Muscle of leg (tissue), 3 donors: ENCODE measurements at regions not wholly inside any gene's neighbourhood (a gene's known extent, or its start where the extent isn't known, plus 50 kb on each side); places are given as distances from the start of the nearest gene placed in this dataset.

Source experiments
- DNase-seq: peaks from one replicate; pipeline ENCODE4 v3.0.0; 2013
- H3K27ac ChIP-seq: one replicate; pipeline ENCODE4 v1.5.1; 2013; ENCODE audit warnings: mild to moderate bottlenecking, low read length, control low read depth
- H3K27me3 ChIP-seq: one replicate; pipeline ENCODE4 v1.6.1; 2013; ENCODE audit warnings: low read length; ENCODE audit not compliant: control insufficient read depth, insufficient read depth
- H3K36me3 ChIP-seq: one replicate; pipeline ENCODE4 v1.6.1; 2013; ENCODE audit warnings: low read length; ENCODE audit not compliant: control insufficient read depth, insufficient read depth
- H3K4me1 ChIP-seq: one replicate; pipeline ENCODE4 v1.6.1; 2013; ENCODE audit warnings: low read length; ENCODE audit not compliant: control insufficient read depth, insufficient read depth
- H3K4me3 ChIP-seq: one replicate; pipeline ENCODE4 v1.5.1; 2013; ENCODE audit warnings: low read length, control low read depth
- H3K9me3 ChIP-seq: replicated peaks from 2 replicates; pipeline ENCODE4 v1.6.1; 2013; ENCODE audit warnings: low read depth, low read length; ENCODE audit not compliant: control insufficient read depth
- WGBS: methylation state at CpG from one replicate; pipeline ENCODE4 v1.1.5; 2013; ENCODE audit warnings: missing lambda C conversion rate; ENCODE audit not compliant: insufficient coverage; 5-methylcytosine and 5-hydroxymethylcytosine counted together

DNA sequence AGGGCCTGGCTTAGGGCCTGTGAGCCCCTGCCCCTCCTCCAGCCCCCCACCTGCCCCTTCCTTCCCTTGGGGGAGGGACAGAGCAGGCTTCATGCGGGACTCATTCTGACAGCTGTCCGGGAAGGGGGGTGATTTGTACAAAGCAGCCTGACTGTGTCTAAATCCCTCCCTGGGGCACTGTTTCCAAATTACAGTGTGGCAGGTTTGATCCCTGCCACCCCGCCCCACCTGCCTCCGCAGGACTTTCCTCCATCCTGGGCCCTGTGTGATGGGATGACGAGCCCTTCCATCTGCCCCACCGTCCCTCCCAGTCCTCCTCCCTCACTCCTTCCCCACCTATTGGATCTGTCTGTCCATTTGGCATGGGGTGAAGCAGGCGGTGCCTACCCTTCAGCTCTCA, 363.9 kb downstream of the BCL11B start:
- Histone ChIP-seq H3K36me3 (no peaks in the 10 kb centered on the region), H3K4me3 (no peak overlapping the region), H3K9me3 (no peaks in the 10 kb centered on the region), H3K4me1 (peaks cover 47% of the 10 kb centered on the region), H3K27ac (peak overlapping the region; percentile 21), H3K27me3 (peaks cover 5% of the 10 kb centered on the region)
- 63% methylated on average over 4 of the region's 7 CpGs for WGBS
- peak; percentile 74 for DNase-seq

GRCh38 chr14:98909251-98909944, 362.6 kb downstream of the BCL11B start:
- 44% methylated on average over 2 of the region's 11 CpGs for WGBS
- Histone ChIP-seq H3K9me3 (no peaks in the 10 kb centered on the region), H3K4me1 (peaks cover 60% of the 10 kb centered on the region), H3K36me3 (no peaks in the 10 kb centered on the region), H3K4me3 (no peak overlapping the region), H3K27ac (no peak overlapping the region), H3K27me3 (peaks cover 5% of the 10 kb centered on the region)
- no peak for DNase-seq

GRCh38 chr14:98910061-98910460, 361.9 kb downstream of the BCL11B start:
- no peak overlapping the region for H3K4me3 ChIP-seq
- H3K27ac ChIP-seq: no peak overlapping the region
- no peak for DNase-seq
- H3K4me1 ChIP-seq: peaks cover 66% of the 10 kb centered on the region
- 73% methylated on average over 3 of the region's 3 CpGs for WGBS
- H3K36me3 ChIP-seq: no peaks in the 10 kb centered on the region
- H3K9me3 ChIP-seq: no peaks in the 10 kb centered on the region
- H3K27me3 ChIP-seq: peaks cover 5% of the 10 kb centered on the region

DNA sequence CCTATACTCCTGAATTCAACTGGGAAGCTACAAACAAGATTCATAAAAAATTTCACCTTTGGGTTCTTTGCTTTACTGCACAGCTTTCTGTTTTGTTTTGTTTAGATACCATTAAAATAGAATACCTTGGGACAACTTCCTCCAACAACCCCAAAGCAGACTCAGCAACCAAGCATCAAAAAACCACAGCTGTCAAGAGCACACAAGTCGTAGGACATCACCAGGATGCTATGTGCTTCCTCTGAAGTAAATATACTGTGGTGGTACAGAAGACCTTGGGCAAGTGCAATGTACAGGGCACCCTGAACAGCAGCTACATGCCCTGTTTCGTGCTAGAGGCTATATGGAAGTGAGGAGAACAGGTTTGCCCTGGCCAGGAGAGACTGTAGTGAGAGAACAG, 359.3 kb downstream of the BCL11B start:
- Histone ChIP-seq H3K4me3 (no peak overlapping the region), H3K27ac (no peak overlapping the region), H3K9me3 (no peaks in the 10 kb centered on the region), H3K4me1 (peaks cover 61% of the 10 kb centered on the region), H3K36me3 (no peaks in the 10 kb centered on the region), H3K27me3 (no peaks in the 10 kb centered on the region)
- WGBS: 60% methylated on average over 1 of the region's 2 CpGs
- no peak for DNase-seq

DNA sequence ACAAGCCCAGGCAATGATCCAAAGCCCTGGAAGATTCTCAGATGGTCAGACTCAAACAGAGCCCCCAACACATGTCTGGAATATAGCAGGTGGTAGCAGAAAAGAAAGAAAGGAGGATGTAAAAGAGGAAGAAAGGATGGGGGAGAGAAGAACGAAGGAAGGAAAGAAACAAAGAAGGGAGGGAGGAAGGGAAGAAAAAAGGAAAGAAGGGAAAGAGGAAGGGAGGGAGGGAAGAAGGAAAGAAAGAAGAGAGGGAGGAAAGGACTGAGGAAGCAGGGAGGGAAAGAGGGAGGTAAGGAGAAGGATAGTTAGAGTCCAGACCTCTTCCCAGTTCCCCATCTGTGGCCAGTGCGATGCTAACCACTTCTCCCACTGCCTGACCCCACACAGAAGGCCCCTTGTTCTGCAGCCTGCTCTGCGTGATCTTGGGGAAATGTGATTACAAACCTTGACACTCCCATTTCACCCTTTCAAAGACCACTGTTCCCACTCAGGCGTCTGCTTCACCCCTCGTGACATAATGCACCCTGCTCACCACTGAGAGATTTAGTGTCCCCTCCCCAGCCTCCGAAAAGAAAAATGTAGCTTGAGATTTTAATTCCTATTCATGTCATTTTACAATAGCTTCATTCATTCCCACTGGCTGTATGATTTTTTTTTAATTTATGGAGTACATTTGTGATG, 357.9 kb downstream of the BCL11B start:
- Histone ChIP-seq H3K36me3 (no peaks in the 10 kb centered on the region), H3K27me3 (no peaks in the 10 kb centered on the region), H3K27ac (no peak overlapping the region), H3K4me3 (no peak overlapping the region), H3K4me1 (peaks cover 47% of the 10 kb centered on the region), H3K9me3 (no peaks in the 10 kb centered on the region)
- WGBS: 35% methylated on average over 1 of the region's 6 CpGs
- DNase-seq: no peak

GRCh38 chr14:98914942-98915341, 357.1 kb downstream of the BCL11B start:
- Histone ChIP-seq H3K9me3 (no peaks in the 10 kb centered on the region), H3K27ac (no peak overlapping the region), H3K4me1 (peaks cover 44% of the 10 kb centered on the region), H3K4me3 (no peak overlapping the region), H3K27me3 (no peaks in the 10 kb centered on the region), H3K36me3 (no peaks in the 10 kb centered on the region)
- peak; percentile 79 for DNase-seq
- 50% methylated on average over 2 of the region's 4 CpGs for WGBS

DNA sequence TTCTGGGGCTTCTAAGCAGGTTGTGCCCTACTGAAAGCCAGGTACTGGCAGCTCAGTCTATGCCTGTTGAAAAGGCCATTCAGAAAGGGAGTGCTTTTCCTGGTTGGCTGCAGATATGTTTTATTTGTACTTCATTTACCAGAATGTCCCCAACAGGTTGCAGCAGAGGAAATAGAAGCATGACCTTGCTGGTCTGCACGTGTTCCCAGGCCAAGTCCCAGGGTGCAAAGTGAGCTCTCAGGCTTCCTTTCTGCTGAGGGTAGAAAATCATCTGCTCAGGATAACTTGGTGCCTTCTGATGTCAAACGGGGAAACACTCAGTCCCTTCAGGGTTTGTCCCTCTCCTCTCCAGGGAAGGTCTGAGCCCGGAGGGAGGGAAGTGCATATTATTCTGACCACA, 356.4 kb downstream of the BCL11B start:
- DNase-seq: no peak
- no peaks in the 10 kb centered on the region for H3K27me3 ChIP-seq
- H3K36me3 ChIP-seq: no peaks in the 10 kb centered on the region
- WGBS: 25% methylated on average over 2 of the region's 3 CpGs
- peaks cover 40% of the 10 kb centered on the region for H3K4me1 ChIP-seq
- no peaks in the 10 kb centered on the region for H3K9me3 ChIP-seq
- H3K27ac ChIP-seq: no peak overlapping the region
- no peak overlapping the region for H3K4me3 ChIP-seq

DNA sequence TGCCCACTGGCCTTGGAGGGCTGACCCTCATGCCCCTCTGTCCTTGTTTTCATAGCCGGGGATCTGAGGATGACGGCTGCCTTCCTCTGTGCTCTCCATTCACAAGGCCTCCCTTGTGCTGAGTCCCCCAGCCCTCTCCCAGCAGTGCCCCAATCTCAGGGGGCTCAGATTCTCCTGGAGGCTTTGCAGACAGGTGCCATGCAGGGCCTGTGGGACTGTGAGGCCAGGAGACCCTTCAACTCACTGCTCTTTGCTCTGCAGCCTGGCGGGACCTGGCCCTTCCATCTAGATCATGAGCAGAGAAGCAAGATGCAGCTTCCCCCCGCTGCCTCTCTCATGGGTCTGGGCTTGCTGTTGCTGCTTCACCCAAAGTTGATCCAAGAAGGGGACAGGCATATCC, 356.0 kb downstream of the BCL11B start:
- Histone ChIP-seq H3K4me1 (peaks cover 37% of the 10 kb centered on the region), H3K27ac (no peak overlapping the region), H3K27me3 (no peaks in the 10 kb centered on the region), H3K9me3 (no peaks in the 10 kb centered on the region), H3K36me3 (no peaks in the 10 kb centered on the region), H3K4me3 (no peak overlapping the region)
- 72% methylated on average over 2 of the region's 4 CpGs for WGBS
- DNase-seq: no peak

GRCh38 chr14:98916476-98916875, 355.5 kb downstream of the BCL11B start:
- Histone ChIP-seq H3K27me3 (no peaks in the 10 kb centered on the region), H3K9me3 (no peaks in the 10 kb centered on the region), H3K4me1 (peaks cover 35% of the 10 kb centered on the region), H3K27ac (no peak overlapping the region), H3K36me3 (no peaks in the 10 kb centered on the region), H3K4me3 (no peak overlapping the region)
- DNase-seq: no peak
- WGBS: no CpG with 5 or more reads among the region's 1 CpG

GRCh38 chr14:98919434-98919833, 352.6 kb downstream of the BCL11B start:
- WGBS: 40% methylated on average over 1 of the region's 2 CpGs
- Histone ChIP-seq H3K27me3 (no peaks in the 10 kb centered on the region), H3K4me3 (no peak overlapping the region), H3K36me3 (no peaks in the 10 kb centered on the region), H3K9me3 (no peaks in the 10 kb centered on the region), H3K4me1 (peaks cover 18% of the 10 kb centered on the region), H3K27ac (no peak overlapping the region)
- no peak for DNase-seq
